Right ventricle myocardium superior (tissue), 1 donor: ENCODE measurements at regions not wholly inside any gene's neighbourhood (a gene's known extent, or its start where the extent isn't known, plus 50 kb on each side); places are given as distances from the start of the nearest gene placed in this dataset.

Experiments used
- ATAC-seq: fragments of 200-7000 bp; cut with Tn5 transposase; one replicate; pipeline ENCODE4 v1.9.1; 2020; ENCODE audit warnings: mild to moderate bottlenecking; ENCODE audit not compliant: poor library complexity
- DNase-seq: peaks from one replicate; pipeline ENCODE4 v3.0.0-alpha.2; 2020
- intact Hi-C: fragments of 100-400 bp; cut with DNase I; formaldehyde crosslinking; loops from one replicate; pipeline ENCODE4 v1.11.2; 2022
- donor health status: DM: no; HTN: yes; CAD: no; lungs with severe emphysema.

GRCh38 chr10:35696392-35697287 lies 54.5 kb upstream of the FZD8 start:
- ATAC-seq (no peak), DNase-seq (no peak)
- intact Hi-C loops: no loop called here

- DNase-seq (no peak), ATAC-seq (no peak)
- intact Hi-C loops: no loop called here
Observed at GRCh38 chr10:35693800-35694199, 51.7 kb upstream of the FZD8 start.
